ENCODE measurements at regions not wholly inside any gene's neighbourhood (a gene's known extent, or its start where the extent isn't known, plus 50 kb on each side); places are given as distances from the start of the nearest gene placed in this dataset.

DNA sequence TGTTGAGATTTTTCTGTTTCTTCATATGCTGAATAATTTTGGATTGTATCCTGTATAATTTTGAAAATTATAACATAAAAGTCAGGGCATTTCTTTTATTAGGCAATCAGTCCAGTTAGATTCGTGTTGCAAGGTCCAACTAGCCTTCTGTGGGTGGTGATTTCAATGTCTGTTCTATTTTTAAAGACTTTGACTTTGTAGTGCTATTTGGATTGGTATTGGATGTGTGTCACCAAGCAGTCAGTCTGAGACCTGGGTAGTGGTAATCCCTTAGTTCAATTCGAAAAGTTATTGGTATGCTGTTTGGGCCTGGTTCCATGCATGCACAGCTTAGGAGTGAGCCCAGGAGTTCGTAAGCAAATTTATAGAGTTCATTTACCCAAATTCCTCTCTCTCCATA lies 82.2 kb downstream of the EPDR1 start:
- DNase-seq = no peak

GRCh38 chr7:38006559-38006958 lies 86.1 kb downstream of the EPDR1 start:
- DNase-seq = no peak

GRCh38 chr7:38007096-38007495 lies 86.7 kb downstream of the EPDR1 start:
- DNase-seq = no peak

GRCh38 chr7:38013246-38013645 lies 92.8 kb downstream of the EPDR1 start:
- DNase-seq = no peak

DNA sequence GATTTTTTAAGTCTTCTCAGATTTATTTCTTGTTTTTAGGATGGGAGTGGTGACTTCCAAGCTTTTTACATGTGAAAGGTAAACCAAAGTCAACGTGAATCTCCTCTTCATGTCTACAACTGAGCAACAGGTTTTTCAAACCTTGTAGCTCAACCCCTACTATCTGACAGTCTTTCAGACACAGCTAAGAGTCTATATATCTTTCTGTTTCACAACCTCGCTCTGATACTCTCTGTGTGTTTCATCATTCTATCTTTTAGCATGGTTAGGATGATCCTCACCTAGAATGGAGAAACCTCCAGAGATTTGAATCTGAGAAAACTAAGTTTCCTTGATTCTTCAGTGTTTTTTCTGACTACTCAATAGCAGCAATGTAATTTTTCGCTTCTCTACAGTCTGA lies 96.1 kb downstream of the EPDR1 start:
- DNase-seq = no peak

DNA sequence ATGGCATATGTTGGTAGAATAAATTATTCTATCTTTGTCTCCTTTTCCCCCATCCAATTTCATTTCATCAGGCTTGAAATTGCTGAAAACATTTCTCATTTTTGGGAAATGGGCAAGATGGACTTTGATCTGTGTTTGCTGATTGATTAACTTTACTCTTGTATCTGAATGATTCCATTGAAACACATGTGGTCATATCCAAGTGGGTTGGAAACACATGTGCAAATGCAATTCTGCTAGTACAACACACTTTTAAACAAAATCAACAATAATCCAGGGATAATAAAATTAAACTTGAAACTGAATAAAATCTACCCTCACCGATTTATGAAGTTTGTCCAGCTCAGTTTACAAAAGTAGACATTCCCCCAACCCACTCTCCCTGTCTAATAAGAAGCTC lies 96.9 kb downstream of the EPDR1 start:
- DNase-seq = no peak

DNA sequence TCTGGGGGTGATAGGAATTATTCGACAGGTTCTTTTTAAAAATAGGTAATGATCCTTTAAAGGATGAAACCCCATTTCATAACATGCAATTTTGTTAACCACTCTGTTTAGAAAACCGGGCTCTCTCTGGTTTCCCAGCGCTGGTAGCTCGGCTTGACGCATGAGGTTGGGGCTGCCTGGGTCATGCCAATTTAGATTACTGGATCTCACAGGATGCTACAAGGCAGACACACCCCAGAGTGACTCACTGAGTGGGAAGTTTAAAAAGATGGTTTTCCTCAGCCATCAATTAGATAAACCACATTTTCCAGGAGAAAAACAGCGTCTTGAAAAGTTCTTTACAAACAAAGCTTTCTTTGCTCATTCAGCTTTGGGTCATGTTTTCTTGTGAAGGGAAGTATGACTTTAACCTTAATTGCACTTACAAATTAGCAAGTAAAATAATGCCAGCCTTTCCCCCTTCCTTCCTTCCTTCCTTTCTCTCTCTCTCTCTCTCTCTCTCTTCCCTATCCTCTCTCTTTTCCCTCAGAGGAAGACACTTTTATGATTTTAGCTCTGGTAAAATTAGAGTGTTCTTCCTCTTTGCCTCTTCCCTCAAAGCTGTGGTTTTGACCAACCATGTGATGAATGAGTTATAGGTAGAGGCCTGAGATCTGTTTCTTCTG lies 99.8 kb downstream of the EPDR1 start:
- DNase-seq = no peak

GRCh38 chr7:38021892-38022291 lies 101.5 kb downstream of the EPDR1 start:
- DNase-seq = no peak

DNA sequence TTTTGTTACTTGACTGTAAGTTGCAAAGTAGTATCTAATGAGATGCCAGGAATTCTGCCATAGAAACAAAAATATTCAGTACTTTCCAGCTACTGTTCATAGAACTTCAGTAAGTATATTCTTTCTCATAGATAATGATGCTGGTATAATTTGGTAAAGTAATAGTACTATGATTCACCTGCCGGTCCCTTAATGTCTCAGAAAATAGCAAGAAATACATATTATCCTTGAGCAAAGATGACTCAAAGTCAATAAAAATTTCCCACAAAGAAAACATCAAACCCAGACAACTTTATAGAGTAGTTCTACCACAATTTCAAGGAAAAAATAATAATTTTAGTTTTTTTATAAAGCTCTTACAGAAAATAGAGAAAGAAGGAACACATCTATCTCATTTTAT lies 105.4 kb downstream of the EPDR1 start:
- no peak for DNase-seq

DNA sequence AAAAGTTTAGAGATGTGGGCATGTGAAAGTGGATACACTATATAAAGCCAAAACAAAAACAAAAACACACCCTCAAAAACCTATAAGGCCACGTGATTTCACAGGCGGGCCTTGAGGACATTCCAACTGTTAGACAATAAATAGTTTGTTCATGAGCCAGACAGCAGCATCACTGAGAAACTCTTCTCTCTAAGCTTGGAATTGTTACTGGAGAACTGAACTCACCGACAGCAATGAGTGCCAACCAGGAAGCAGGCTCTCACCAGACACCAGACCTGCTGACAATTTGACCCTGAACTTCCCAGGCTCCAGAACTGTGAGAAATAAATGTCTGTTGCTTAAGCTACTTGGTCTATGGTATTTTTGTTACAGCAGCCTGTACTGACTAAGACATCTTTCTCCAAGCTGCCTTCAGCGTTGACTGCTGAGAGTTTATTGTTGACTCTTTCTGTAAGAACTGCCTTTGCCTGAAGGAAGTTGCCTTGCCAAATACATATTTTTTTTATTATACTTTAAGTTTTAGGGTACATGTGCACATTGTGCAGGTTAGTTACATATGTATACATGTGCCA lies 107.5 kb downstream of the EPDR1 start:
- DNase-seq = no peak

GRCh38 chr7:38034062-38034908 lies 113.8 kb downstream of the EPDR1 start:
- no peak for DNase-seq

GRCh38 chr7:38040831-38041230 lies 120.4 kb downstream of the EPDR1 start:
- no peak for DNase-seq

GRCh38 chr7:38049679-38050078 lies 128.4 kb upstream of the STARD3NL start:
- DNase-seq = no peak

DNA sequence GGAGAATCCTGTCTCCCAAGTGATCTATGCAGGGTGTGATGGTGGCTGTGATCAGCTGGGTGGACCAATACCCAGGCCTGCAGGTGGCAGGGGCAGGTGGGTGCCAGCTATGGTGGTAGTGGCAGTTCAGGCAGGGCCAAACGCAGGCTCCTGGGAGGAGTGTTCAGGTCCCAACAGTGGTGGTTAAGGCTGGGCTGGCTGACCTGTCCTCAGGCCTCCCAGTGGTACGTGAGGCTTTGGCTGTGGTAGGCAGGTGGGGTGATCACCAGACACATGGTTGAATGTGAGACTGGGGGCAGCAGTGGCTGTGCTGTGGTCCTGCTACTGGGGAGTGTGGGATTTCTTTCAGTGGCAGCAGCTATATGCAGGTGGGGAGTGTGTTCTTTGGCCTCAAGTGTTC lies 126.7 kb upstream of the STARD3NL start:
- DNase-seq = no peak

DNA sequence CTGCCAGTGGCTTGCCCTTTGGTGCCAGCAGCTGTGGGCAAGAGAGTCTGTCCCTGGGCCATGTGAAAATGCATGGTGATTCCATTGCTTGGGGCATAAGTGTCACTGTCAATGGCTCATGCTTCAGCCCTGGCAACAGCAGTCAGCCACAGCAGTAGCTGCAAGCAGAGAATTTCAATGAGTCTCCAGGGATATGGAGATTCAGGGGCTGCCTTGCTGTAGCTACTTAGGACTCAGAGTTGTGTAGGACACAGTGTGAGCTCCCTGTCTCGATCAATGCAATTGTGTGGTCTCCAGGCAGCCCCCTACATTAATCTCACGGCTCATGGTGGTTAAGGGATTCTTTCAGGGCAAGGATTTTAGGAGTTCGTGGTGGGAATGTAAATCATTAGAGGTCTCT lies 126.3 kb upstream of the STARD3NL start:
- no peak for DNase-seq

- no peak for DNase-seq
These were observed 125.3 kb upstream of the STARD3NL start for GRCh38 chr7:38052786-38053185.

DNA sequence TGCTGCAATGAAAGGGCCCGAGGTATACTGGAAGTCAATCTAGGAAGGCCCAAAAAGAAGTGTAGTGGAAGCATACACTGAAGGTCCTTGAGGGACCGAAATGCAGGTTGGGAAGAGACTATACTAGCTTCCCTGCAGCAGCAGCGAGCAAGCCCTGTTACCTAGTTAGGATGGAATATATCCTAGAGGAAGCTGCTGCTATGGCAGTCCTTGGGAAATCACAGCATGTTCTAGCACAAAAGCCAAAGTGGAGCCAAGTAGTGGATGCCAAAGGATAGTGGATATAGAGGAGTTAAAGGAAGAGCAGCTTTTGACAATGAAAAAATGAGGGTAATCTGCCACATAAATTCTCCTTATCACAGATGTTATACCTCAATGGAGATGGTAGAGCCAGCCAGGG lies 123.8 kb upstream of the STARD3NL start:
- DNase-seq = no peak

DNA sequence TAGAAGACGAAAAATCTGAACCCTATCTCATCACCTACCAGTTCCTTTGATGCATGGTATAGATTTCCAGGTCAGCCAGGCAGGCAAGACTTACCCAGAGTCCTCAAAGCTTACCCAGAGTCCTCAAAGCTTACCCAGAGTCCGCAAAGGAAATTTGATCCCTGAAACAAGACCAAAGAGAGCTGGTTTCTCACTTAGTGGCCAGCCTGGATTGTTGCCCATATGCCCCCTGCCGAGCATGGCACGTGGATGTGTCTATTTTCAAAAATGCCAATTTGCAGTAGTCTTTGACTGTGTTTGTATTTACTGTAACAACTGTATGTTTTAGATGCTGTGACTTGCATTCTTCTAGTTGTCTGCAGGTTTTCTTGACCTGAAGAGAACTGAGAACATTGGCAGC lies 120.2 kb upstream of the STARD3NL start:
- no peak for DNase-seq

- no peak for DNase-seq
These were observed 117.9 kb upstream of the STARD3NL start for GRCh38 chr7:38060116-38060515.

- no peak for DNase-seq
These were observed 117.4 kb upstream of the STARD3NL start for GRCh38 chr7:38060637-38061036.

DNA sequence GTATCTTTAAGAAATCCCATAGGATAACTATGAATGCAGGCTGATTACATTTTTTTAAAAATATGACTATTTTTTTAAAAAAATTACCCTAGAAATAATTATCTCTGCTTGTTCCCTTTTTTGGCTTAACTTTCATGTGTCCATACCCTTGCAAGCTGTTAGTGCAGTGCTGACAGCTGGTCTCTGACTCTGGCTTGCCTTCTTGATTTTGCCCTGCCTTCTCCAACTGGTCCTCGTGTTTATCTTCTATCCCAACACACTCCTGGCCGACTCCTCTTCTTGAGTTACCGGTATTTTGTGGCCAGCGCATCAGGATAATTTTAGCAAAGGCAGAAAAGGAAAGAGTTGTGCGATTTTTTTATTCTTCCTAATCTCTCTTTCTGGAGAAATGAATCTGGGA lies 111.7 kb upstream of the STARD3NL start:
- no peak for DNase-seq

GRCh38 chr7:38068461-38068860 lies 109.6 kb upstream of the STARD3NL start:
- DNase-seq = no peak

DNA sequence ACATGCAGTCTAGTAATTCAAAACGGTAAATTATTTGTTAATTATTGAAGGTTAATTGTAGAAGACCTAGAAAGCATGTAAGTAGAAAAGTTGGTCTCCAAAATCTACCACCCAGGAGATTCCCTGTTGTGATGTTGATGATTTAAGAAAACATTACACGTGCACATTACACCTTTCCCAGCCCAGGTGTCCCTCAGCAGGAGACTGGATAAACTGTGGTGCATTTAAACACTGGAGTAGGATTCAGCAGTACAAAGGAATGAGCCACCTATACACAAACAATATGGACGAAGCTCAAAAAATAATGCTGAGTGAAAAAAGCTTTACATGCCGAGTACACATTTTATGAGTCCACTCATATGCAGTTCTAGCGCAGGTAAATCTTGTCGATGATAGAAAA lies 109.0 kb upstream of the STARD3NL start:
- no peak for DNase-seq

DNA sequence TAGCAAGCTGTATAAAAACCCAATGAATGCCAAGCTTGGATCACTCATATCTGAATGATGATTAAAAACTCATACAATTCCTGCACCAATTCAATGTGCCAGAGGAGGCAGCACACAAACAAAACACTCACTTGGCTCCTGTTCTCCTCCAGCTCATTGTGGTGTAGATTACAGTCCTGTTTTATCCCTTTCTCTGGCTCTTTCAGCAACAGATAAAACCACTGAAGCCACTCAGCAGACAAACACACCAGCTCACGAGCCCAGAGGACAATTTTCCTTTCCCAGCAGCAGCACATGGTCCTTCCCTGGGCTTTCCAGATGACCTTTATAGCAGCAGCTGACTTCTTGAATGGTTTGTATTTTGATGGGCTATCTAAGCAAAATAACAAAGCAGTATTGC lies 107.3 kb upstream of the STARD3NL start:
- DNase-seq = no peak
